ENCODE measurements at regions not wholly inside any gene's neighbourhood (a gene's known extent, or its start where the extent isn't known, plus 50 kb on each side); places are given as distances from the start of the nearest gene placed in this dataset.

- no peak for TF ChIP-seq CTCF (IDR thresholded peaks at IDR 0.05)
- no peak for TF ChIP-seq POLR2A (IDR thresholded peaks at IDR 0.05)
- TF ChIP-seq EP300 (IDR thresholded peaks at IDR 0.05), result no peak
Observed at GRCh38 chr4:104217526-104217925, 277.2 kb downstream of the CXXC4 start.

Measured in stomach (tissue), 4 donors.